Activated CD8-positive, alpha-beta T cell treated with anti-CD3 and anti-CD28 coated beads, Interleukin-2, amount 10 ng/mL, durations not matched to agents 7 days and 5 days (primary cell): ENCODE measurements at regions not wholly inside any gene's neighbourhood (a gene's known extent, or its start where the extent isn't known, plus 50 kb on each side); places are given as distances from the start of the nearest gene placed in this dataset.

Source experiments
- ATAC-seq: fragments of 150-1000 bp; cut with Tn5 transposase; one replicate; pipeline ENCODE4 v1.10.0; 2021; ENCODE audit warnings: moderate library complexity
- CTCF ChIA-PET: fragments of 350-600 bp; sonication (Branson Sonifier 250); formaldehyde crosslinking; loops from one replicate; lab custom pipeline; 2021; ENCODE audit warnings: antibody characterized with exemption; lab: Charles Lee
- POLR2A ChIA-PET: fragments of 350-600 bp; sonication (Branson Sonifier 250); formaldehyde crosslinking; loops from one replicate; lab custom pipeline; 2021; ENCODE audit warnings: antibody characterized with exemption; lab: Charles Lee
- DNase-seq: peaks from one replicate; pipeline ENCODE4 v3.0.0-alpha.2; 2020
- H3K27ac Mint-ChIP-seq: one replicate; pipeline ENCODE4 v1.8.0; 2021; ENCODE audit warnings: mild to moderate bottlenecking, mixed read lengths
- H3K27me3 Mint-ChIP-seq: one replicate; pipeline ENCODE4 v1.8.0; 2021; ENCODE audit warnings: low read depth, mixed read lengths
- H3K36me3 Mint-ChIP-seq: one replicate; pipeline ENCODE4 v1.8.0; 2021; ENCODE audit warnings: low read depth, mixed read lengths
- H3K4me1 Mint-ChIP-seq: one replicate; pipeline ENCODE4 v1.8.0; 2021; ENCODE audit warnings: low read depth, mixed read lengths
- H3K4me3 Mint-ChIP-seq: one replicate; pipeline ENCODE4 v1.8.0; 2021; ENCODE audit warnings: mild to moderate bottlenecking, mixed read lengths
- H3K9me3 Mint-ChIP-seq: one replicate; pipeline ENCODE4 v1.8.0; 2022; ENCODE audit warnings: mixed read lengths; ENCODE audit not compliant: insufficient read depth

DNA sequence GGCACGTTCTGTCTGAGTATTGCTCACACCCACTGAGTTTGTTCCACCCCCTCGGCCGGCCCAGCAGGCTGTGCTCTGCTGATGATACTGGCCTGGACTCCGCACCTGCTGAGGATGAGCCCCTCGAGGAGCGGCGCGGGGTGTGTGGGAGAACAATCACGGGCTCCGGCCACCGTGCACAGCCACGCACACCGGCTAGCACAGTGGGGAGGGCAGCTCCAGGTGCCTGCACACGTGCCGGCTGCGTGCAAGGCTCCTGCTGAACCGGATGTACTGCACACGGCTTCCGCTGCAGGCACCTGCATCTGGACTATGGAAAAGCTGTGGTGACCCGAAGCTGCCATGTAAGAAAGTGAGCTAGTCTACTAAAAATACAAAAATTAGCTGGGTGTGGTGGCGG is 485.2 kb upstream of the CDH9 start:
- Mint-ChIP-seq H3K27ac (no peak overlapping the region), H3K4me3 (no peak overlapping the region)
- CTCF ChIA-PET: no interaction called here

GRCh38 chr5:27516437-27516836 is 478.1 kb upstream of the CDH9 start:
- DNase-seq (no peak), ATAC-seq (no peak)
- Mint-ChIP-seq H3K27ac (no peak overlapping the region), H3K4me3 (no peak overlapping the region), H3K4me1 (no peaks in the 10 kb centered on the region), H3K27me3 (no peaks in the 10 kb centered on the region), H3K36me3 (no peaks in the 10 kb centered on the region), H3K9me3 (peaks cover 24% of the 10 kb centered on the region)
- POLR2A ChIA-PET: no interaction called here
- CTCF ChIA-PET: no interaction called here

More for the DNA sequence above, 485.2 kb upstream of the CDH9 start:
- POLR2A ChIA-PET: no interaction called here
- Mint-ChIP-seq H3K27me3 (no peaks in the 10 kb centered on the region), H3K9me3 (peaks cover 26% of the 10 kb centered on the region), H3K4me1 (no peaks in the 10 kb centered on the region), H3K36me3 (no peaks in the 10 kb centered on the region)
- DNase-seq (no peak), ATAC-seq (no peak)

DNA sequence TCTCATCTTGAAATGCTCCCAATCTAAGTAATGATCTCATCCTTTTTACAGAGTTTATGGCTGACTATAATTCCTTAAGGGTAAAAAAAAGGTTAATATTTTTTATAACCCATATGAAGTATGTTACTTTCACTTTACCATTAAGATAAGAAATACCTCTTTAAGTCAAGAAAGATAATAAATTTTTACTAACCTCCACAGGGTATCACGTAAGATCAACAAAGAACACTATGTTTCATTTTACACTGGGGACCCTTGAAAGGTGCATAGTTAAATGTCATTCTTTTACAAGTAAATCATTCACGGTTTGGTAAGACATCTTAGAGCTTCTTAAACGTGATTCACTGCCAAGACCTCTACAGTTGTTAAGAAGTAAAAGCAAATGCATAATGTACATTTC is 472.7 kb upstream of the CDH9 start:
- Mint-ChIP-seq H3K4me3 (no peak overlapping the region), H3K36me3 (no peaks in the 10 kb centered on the region), H3K4me1 (no peaks in the 10 kb centered on the region), H3K9me3 (peaks cover 28% of the 10 kb centered on the region), H3K27me3 (no peaks in the 10 kb centered on the region), H3K27ac (no peak overlapping the region)
- CTCF ChIA-PET: no interaction called here
- POLR2A ChIA-PET: no interaction called here
- ATAC-seq (no peak), DNase-seq (no peak)

- DNase-seq (no peak), ATAC-seq (no peak)
- H3K27me3 Mint-ChIP-seq: no peaks in the 10 kb centered on the region
- H3K27ac Mint-ChIP-seq: no peak overlapping the region
- no peaks in the 10 kb centered on the region for H3K4me1 Mint-ChIP-seq
- no peaks in the 10 kb centered on the region for H3K36me3 Mint-ChIP-seq
- CTCF ChIA-PET: no interaction called here
- H3K4me3 Mint-ChIP-seq: no peak overlapping the region
- H3K9me3 Mint-ChIP-seq: peaks cover 33% of the 10 kb centered on the region
- POLR2A ChIA-PET: no interaction called here
These were observed 465.4 kb upstream of the CDH9 start for GRCh38 chr5:27503813-27504212.

GRCh38 chr5:27502236-27502635 is 463.9 kb upstream of the CDH9 start:
- CTCF ChIA-PET: no interaction called here

GRCh38 chr5:27497491-27497890 is 459.1 kb upstream of the CDH9 start:
- no peaks in the 10 kb centered on the region for H3K36me3 Mint-ChIP-seq
- H3K4me3 Mint-ChIP-seq: no peak overlapping the region
- ChIA-PET CTCF (no interaction called here), POLR2A (no interaction called here)
- no peaks in the 10 kb centered on the region for H3K4me1 Mint-ChIP-seq
- H3K27ac Mint-ChIP-seq: no peak overlapping the region
- H3K9me3 Mint-ChIP-seq: peaks cover 15% of the 10 kb centered on the region
- DNase-seq (no peak), ATAC-seq (no peak)
- H3K27me3 Mint-ChIP-seq: no peaks in the 10 kb centered on the region

More at GRCh38 chr5:27502236-27502635, 463.9 kb upstream of the CDH9 start:
- Mint-ChIP-seq H3K4me1 (no peaks in the 10 kb centered on the region), H3K9me3 (peaks cover 30% of the 10 kb centered on the region), H3K36me3 (no peaks in the 10 kb centered on the region), H3K27me3 (no peaks in the 10 kb centered on the region), H3K4me3 (no peak overlapping the region), H3K27ac (no peak overlapping the region)
- ATAC-seq (no peak), DNase-seq (no peak)
- POLR2A ChIA-PET: no interaction called here

GRCh38 chr5:27494887-27495286 is 456.5 kb upstream of the CDH9 start:
- H3K9me3 Mint-ChIP-seq: peaks cover 20% of the 10 kb centered on the region
- H3K36me3 Mint-ChIP-seq: no peaks in the 10 kb centered on the region
- POLR2A ChIA-PET: no interaction called here

GRCh38 chr5:27491746-27492439 is 453.5 kb upstream of the CDH9 start:
- CTCF ChIA-PET: no interaction called here

More at GRCh38 chr5:27494887-27495286, 456.5 kb upstream of the CDH9 start:
- CTCF ChIA-PET: no interaction called here
- DNase-seq: no peak
- Mint-ChIP-seq H3K4me1 (no peaks in the 10 kb centered on the region), H3K27me3 (no peaks in the 10 kb centered on the region), H3K4me3 (no peak overlapping the region), H3K27ac (no peak overlapping the region)
- ATAC-seq: no peak

GRCh38 chr5:27491047-27491446 is 452.7 kb upstream of the CDH9 start:
- ATAC-seq (no peak), DNase-seq (no peak)
- H3K36me3 Mint-ChIP-seq: no peaks in the 10 kb centered on the region
- CTCF ChIA-PET: no interaction called here
- H3K9me3 Mint-ChIP-seq: peaks cover 25% of the 10 kb centered on the region
- POLR2A ChIA-PET: no interaction called here
- H3K4me3 Mint-ChIP-seq: no peak overlapping the region
- H3K27ac Mint-ChIP-seq: no peak overlapping the region
- H3K4me1 Mint-ChIP-seq: no peaks in the 10 kb centered on the region
- H3K27me3 Mint-ChIP-seq: no peaks in the 10 kb centered on the region

More at GRCh38 chr5:27491746-27492439, 453.5 kb upstream of the CDH9 start:
- Mint-ChIP-seq H3K4me1 (no peaks in the 10 kb centered on the region), H3K4me3 (no peak overlapping the region), H3K9me3 (peaks cover 25% of the 10 kb centered on the region), H3K27ac (no peak overlapping the region), H3K36me3 (no peaks in the 10 kb centered on the region), H3K27me3 (no peaks in the 10 kb centered on the region)
- no peak for ATAC-seq
- no peak for DNase-seq
- POLR2A ChIA-PET: no interaction called here

- DNase-seq (no peak), ATAC-seq (no peak)
- POLR2A ChIA-PET: no interaction called here
- CTCF ChIA-PET: no interaction called here
- Mint-ChIP-seq H3K9me3 (peaks cover 21% of the 10 kb centered on the region), H3K4me1 (no peaks in the 10 kb centered on the region), H3K27ac (no peak overlapping the region), H3K36me3 (no peaks in the 10 kb centered on the region), H3K4me3 (no peak overlapping the region), H3K27me3 (no peaks in the 10 kb centered on the region)
These were observed 451.3 kb upstream of the CDH9 start for GRCh38 chr5:27489701-27490100.

GRCh38 chr5:27482663-27483062 is 444.3 kb upstream of the CDH9 start:
- Mint-ChIP-seq H3K9me3 (peaks cover 18% of the 10 kb centered on the region), H3K4me3 (no peak overlapping the region)
- CTCF ChIA-PET: no interaction called here

GRCh38 chr5:27479859-27480258 is 441.5 kb upstream of the CDH9 start:
- no peak overlapping the region for H3K27ac Mint-ChIP-seq
- no peaks in the 10 kb centered on the region for H3K4me1 Mint-ChIP-seq
- no peak for ATAC-seq
- no peaks in the 10 kb centered on the region for H3K36me3 Mint-ChIP-seq
- ChIA-PET CTCF (no interaction called here), POLR2A (no interaction called here)
- H3K27me3 Mint-ChIP-seq: no peaks in the 10 kb centered on the region
- no peak overlapping the region for H3K4me3 Mint-ChIP-seq
- H3K9me3 Mint-ChIP-seq: peaks cover 25% of the 10 kb centered on the region
- no peak for DNase-seq

More at GRCh38 chr5:27482663-27483062, 444.3 kb upstream of the CDH9 start:
- ATAC-seq: no peak
- Mint-ChIP-seq H3K4me1 (no peaks in the 10 kb centered on the region), H3K36me3 (no peaks in the 10 kb centered on the region), H3K27me3 (no peaks in the 10 kb centered on the region), H3K27ac (no peak overlapping the region)
- POLR2A ChIA-PET: no interaction called here
- DNase-seq: no peak

DNA sequence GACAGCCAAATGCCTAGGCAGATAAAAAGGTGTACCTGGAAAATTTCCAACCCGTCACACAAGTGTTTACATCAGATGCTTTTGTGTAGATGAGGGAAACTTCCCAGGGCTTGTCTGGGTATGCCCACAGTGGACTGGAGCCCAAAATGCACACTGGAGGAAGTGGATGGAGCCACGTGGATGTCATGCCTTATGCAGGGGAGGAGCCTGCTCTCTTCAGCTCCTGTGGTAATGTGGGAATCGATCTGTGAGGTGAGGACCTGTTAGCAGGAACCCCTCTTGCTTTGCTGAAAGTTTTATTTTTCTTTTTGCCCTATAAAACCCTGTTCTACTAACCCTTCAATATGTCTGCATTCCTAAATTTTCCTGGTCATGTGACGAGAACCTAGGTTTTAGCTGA is 439.2 kb upstream of the CDH9 start:
- Mint-ChIP-seq H3K4me1 (no peaks in the 10 kb centered on the region), H3K36me3 (no peaks in the 10 kb centered on the region), H3K27me3 (no peaks in the 10 kb centered on the region), H3K4me3 (no peak overlapping the region), H3K9me3 (peaks cover 26% of the 10 kb centered on the region), H3K27ac (no peak overlapping the region)
- POLR2A ChIA-PET: no interaction called here
- DNase-seq: no peak
- no peak for ATAC-seq
- CTCF ChIA-PET: no interaction called here
